ENCODE measurements at regions not wholly inside any gene's neighbourhood (a gene's known extent, or its start where the extent isn't known, plus 50 kb on each side); places are given as distances from the start of the nearest gene placed in this dataset.
"Not testable (repeated sequence)": the region's sequence is repeated elsewhere in the genome, so short reads cannot be mapped to it uniquely, and the experiment has no call there.

DNA sequence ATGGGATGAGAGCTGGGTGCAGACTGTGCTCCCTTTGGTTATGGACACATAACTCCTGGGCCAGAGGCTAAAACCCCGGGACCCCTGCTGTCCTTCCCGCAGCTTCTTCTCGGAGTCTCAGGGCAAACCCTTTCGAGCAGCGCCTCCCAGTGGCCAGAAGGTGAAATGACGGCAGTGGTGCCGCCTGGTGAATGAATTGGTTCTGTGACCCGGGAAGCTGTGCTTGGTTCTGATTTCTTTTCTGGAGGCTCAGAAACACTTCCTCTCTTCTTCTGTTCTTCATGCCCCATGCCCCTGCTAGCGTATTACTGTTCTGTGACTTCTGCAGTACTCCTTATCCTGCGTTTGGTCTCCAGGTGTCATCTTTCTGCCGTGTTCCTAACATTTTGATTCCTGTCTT, 104.7 kb upstream of the CCZ1B start:
- TF ChIP-seq ZNF626 (tag by site-specific recombination; IDR thresholded peaks at IDR 0.05); ZNF302 (tag by site-specific recombination; IDR thresholded peaks at IDR 0.05; ENCODE audit: low read depth); IKZF3 (tag by site-specific recombination; IDR thresholded peaks at IDR 0.05); SALL2 (tag by site-specific recombination; IDR thresholded peaks at IDR 0.05; ENCODE audit: borderline replicate concordance): not testable (repeated sequence)
- TF ChIP-seq, protein P1, sequence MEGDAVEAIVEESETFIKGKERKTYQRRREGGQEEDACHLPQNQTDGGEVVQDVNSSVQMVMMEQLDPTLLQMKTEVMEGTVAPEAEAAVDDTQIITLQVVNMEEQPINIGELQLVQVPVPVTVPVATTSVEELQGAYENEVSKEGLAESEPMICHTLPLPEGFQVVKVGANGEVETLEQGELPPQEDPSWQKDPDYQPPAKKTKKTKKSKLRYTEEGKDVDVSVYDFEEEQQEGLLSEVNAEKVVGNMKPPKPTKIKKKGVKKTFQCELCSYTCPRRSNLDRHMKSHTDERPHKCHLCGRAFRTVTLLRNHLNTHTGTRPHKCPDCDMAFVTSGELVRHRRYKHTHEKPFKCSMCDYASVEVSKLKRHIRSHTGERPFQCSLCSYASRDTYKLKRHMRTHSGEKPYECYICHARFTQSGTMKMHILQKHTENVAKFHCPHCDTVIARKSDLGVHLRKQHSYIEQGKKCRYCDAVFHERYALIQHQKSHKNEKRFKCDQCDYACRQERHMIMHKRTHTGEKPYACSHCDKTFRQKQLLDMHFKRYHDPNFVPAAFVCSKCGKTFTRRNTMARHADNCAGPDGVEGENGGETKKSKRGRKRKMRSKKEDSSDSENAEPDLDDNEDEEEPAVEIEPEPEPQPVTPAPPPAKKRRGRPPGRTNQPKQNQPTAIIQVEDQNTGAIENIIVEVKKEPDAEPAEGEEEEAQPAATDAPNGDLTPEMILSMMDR (tag by site-specific recombination; IDR thresholded peaks at IDR 0.05): not testable (repeated sequence)
- TF ChIP-seq, protein P2, sequence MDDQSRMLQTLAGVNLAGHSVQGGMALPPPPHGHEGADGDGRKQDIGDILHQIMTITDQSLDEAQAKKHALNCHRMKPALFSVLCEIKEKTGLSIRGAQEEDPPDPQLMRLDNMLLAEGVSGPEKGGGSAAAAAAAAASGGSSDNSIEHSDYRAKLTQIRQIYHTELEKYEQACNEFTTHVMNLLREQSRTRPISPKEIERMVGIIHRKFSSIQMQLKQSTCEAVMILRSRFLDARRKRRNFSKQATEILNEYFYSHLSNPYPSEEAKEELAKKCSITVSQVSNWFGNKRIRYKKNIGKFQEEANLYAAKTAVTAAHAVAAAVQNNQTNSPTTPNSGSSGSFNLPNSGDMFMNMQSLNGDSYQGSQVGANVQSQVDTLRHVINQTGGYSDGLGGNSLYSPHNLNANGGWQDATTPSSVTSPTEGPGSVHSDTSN (CRISPR knock-in tag; IDR thresholded peaks at IDR 0.05): not testable (repeated sequence)
- TF ChIP-seq, protein P3, sequence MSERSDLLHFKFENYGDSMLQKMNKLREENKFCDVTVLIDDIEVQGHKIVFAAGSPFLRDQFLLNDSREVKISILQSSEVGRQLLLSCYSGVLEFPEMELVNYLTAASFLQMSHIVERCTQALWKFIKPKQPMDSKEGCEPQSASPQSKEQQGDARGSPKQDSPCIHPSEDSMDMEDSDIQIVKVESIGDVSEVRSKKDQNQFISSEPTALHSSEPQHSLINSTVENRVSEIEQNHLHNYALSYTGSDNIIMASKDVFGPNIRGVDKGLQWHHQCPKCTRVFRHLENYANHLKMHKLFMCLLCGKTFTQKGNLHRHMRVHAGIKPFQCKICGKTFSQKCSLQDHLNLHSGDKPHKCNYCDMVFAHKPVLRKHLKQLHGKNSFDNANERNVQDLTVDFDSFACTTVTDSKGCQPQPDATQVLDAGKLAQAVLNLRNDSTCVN (tag by site-specific recombination; optimal IDR thresholded peaks at IDR 0.05): not testable (repeated sequence)
- TF ChIP-seq, protein P4, sequence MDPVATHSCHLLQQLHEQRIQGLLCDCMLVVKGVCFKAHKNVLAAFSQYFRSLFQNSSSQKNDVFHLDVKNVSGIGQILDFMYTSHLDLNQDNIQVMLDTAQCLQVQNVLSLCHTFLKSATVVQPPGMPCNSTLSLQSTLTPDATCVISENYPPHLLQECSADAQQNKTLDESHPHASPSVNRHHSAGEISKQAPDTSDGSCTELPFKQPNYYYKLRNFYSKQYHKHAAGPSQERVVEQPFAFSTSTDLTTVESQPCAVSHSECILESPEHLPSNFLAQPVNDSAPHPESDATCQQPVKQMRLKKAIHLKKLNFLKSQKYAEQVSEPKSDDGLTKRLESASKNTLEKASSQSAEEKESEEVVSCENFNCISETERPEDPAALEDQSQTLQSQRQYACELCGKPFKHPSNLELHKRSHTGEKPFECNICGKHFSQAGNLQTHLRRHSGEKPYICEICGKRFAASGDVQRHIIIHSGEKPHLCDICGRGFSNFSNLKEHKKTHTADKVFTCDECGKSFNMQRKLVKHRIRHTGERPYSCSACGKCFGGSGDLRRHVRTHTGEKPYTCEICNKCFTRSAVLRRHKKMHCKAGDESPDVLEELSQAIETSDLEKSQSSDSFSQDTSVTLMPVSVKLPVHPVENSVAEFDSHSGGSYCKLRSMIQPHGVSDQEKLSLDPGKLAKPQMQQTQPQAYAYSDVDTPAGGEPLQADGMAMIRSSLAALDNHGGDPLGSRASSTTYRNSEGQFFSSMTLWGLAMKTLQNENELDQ (tag by site-specific recombination; IDR thresholded peaks at IDR 0.05; ENCODE audit: low read depth): not testable (repeated sequence)
